RWPE1 (cell line): ENCODE measurements at regions not wholly inside any gene's neighbourhood (a gene's known extent, or its start where the extent isn't known, plus 50 kb on each side); places are given as distances from the start of the nearest gene placed in this dataset.

Source experiments
- CTCF ChIA-PET: fragments of 350-600 bp; sonication (Branson Sonifier 250); formaldehyde crosslinking; extraction: SDS; loops from one replicate; lab custom pipeline; 2021; lab: Yijun Ruan, JAX
- POLR2A ChIA-PET: fragments of 400-600 bp; formaldehyde crosslinking; extraction: SDS; loops from one replicate; lab custom pipeline; 2020; ENCODE audit warnings: antibody characterized with exemption; ENCODE audit not compliant: low non-redundant PET; lab: Yijun Ruan, JAX
- DNase-seq: peaks from one replicate; pipeline ENCODE4 v3.0.0; 2012; ENCODE audit warnings: low spot score
- H3K27ac ChIP-seq: fragments of 450-650 bp; 2 replicates; pipeline ENCODE4 v1.5.1; 2017
- TF ChIP-seq, protein P1 (sequence below): fragments of 450-650 bp; conservative IDR thresholded peaks from 2 replicates; pipeline ENCODE4 v1.5.1; 2017; ENCODE audit warnings: low read depth, mild to moderate bottlenecking

DNA sequence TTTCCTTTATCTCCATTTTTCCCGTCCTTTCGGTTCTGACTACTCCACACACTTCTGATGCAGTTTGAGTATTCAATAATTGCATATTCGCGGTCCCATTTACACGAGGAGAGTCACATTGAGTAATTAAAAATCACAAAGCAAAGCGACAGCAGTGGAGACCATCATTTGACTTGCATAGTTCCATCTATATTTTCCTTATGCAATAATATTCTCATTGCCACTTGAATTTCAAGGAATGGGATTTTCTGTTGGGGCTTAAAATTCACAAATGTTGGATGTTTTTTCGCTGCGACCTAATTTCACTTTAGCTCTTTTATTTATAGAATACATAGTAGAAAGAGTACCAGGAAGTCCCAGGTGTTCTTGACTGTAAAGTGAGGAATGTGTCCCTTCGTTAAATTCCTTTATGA lies 186.8 kb downstream of the ZEB2 start:
- POLR2A ChIA-PET, result no interaction called here
- CTCF ChIA-PET, result interaction anchor here (0.6 kb wide), 1 partner anchor 1858 kb away, joined by 6 read pairs; no protein-coding TSS in a partner anchor
- peak overlapping the region; percentile 92 for H3K27ac ChIP-seq
- TF ChIP-seq, protein P1, sequence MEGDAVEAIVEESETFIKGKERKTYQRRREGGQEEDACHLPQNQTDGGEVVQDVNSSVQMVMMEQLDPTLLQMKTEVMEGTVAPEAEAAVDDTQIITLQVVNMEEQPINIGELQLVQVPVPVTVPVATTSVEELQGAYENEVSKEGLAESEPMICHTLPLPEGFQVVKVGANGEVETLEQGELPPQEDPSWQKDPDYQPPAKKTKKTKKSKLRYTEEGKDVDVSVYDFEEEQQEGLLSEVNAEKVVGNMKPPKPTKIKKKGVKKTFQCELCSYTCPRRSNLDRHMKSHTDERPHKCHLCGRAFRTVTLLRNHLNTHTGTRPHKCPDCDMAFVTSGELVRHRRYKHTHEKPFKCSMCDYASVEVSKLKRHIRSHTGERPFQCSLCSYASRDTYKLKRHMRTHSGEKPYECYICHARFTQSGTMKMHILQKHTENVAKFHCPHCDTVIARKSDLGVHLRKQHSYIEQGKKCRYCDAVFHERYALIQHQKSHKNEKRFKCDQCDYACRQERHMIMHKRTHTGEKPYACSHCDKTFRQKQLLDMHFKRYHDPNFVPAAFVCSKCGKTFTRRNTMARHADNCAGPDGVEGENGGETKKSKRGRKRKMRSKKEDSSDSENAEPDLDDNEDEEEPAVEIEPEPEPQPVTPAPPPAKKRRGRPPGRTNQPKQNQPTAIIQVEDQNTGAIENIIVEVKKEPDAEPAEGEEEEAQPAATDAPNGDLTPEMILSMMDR, result no peak
- DNase-seq, result no peak

GRCh38 chr2:144332356-144333142 lies 187.4 kb downstream of the ZEB2 start:
- POLR2A ChIA-PET, result interaction anchor here (0.6 kb wide), 1 partner anchor 28 kb away, joined by 6 read pairs; no protein-coding TSS in a partner anchor
- H3K27ac ChIP-seq, result peak overlapping the region; percentile 92
- DNase-seq, result peak; percentile 85
- CTCF ChIA-PET, result interaction anchor here (0.7 kb wide), 2 partner anchors 287 to 299 kb away, joined by 3 read pairs; no protein-coding TSS in a partner anchor
- TF ChIP-seq, protein P1, result no peak

GRCh38 chr2:144331674-144332355 lies 188.1 kb downstream of the ZEB2 start:
- peak; percentile 16 for DNase-seq
- ChIA-PET CTCF (interaction anchor here (0.7 kb wide), 2 partner anchors 288 to 299 kb away, joined by 3 read pairs; no protein-coding TSS in a partner anchor), POLR2A (no interaction called here)
- peak overlapping the region; percentile 92 for H3K27ac ChIP-seq
- TF ChIP-seq, protein P1, result no peak

DNA sequence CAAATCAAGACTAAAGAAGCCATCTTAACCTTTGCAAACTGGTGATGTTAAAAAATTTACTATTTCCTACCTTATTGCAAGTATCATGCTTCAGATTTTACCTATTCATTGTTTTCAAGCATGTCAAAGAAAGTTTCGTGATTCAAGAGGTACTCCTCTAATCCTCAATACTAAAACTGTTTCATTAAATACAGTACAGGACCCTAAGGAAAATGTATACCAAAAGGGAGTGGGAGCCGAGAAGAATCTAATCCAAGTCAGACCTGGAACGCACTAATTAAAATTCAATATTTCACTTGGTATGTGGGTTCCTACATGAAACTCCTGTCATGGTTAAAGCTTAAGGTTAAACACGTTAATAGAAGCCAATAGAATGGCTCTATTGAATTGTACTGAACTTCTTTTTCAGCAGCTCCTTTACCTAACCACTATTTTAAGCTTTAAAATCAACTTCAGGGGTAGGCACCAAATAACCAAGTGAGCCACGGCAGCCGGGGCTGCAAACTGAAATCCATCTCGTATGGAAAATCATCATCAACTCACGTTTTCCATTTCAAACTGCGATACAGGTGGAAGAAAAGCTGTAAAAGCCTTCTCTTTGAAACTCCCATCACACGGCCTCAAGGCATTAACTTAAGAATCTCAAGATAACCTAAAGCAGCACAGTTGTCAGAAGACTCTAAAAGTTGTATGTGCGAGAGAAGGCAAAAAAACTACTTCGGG lies 188.8 kb downstream of the ZEB2 start:
- TF ChIP-seq, protein P1, result no peak
- POLR2A ChIA-PET, result no interaction called here
- H3K27ac ChIP-seq, result peak overlapping the region; percentile 92
- CTCF ChIA-PET, result interaction anchor here (0.7 kb wide), 1 partner anchor 9 kb away, joined by 3 read pairs; no protein-coding TSS in a partner anchor
- DNase-seq, result no peak

- no peak for DNase-seq
- ChIA-PET POLR2A (no interaction called here), CTCF (no interaction called here)
- TF ChIP-seq, protein P1, result no peak
- no peak overlapping the region for H3K27ac ChIP-seq
These were observed 190.4 kb downstream of the ZEB2 start for GRCh38 chr2:144329472-144329871.

- CTCF ChIA-PET, result no interaction called here
These were observed 191.0 kb downstream of the ZEB2 start for GRCh38 chr2:144328938-144329337.

More at GRCh38 chr2:144328938-144329337, 191.0 kb downstream of the ZEB2 start:
- DNase-seq, result no peak
- H3K27ac ChIP-seq, result no peak overlapping the region
- TF ChIP-seq, protein P1, result no peak
- POLR2A ChIA-PET, result no interaction called here
